Inferior parietal cortex (tissue), 1 donor: ENCODE measurements at regions not wholly inside any gene's neighbourhood (a gene's known extent, or its start where the extent isn't known, plus 50 kb on each side); places are given as distances from the start of the nearest gene placed in this dataset.

ENCODE experiments used
- DNase-seq: peaks from one replicate; pipeline ENCODE4 v3.0.0-alpha.2; 2016; ENCODE audit errors: extremely low spot score

- no peak for DNase-seq
Measured at GRCh38 chr13:22127277-22128164, 456.6 kb downstream of the FGF9 start.

GRCh38 chr13:22128441-22129408 is 457.9 kb downstream of the FGF9 start:
- no peak for DNase-seq

DNA sequence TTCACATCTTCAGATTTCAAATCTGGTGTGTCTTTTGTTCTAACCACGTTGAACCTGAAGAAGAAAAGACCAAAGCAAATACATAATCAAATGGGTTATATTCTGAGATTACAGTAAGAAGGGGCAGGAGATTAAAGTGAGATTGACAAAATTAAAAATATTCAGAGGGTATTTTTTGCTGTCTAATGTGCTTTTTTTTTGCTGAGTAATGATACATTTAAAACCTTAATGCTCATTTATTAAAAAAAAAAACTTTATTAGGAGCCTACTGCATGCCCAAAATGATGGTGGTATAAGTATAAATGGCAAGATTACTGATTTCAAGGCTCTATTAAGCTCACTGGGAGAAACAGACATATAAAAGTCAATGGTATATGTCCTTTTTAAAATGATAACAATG is 459.4 kb downstream of the FGF9 start:
- no peak for DNase-seq

DNA sequence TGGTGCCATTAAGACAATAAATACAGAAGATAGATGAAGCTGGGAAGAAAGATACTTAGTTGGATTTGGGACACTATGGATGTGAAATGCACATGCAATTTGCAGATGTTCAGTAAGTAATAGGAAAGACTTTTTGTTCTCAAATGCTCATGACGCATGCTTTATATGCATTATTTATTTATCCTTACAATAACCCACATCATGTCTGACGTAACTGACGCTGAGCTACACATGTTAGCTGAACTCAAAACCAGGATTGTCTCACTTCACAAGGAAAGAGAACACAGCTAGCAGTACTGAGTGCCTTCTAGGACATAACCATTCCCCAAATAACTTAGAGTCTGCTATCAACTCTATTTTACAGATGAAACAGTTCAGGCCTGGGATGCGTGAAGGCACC is 463.4 kb downstream of the FGF9 start:
- no peak for DNase-seq

DNA sequence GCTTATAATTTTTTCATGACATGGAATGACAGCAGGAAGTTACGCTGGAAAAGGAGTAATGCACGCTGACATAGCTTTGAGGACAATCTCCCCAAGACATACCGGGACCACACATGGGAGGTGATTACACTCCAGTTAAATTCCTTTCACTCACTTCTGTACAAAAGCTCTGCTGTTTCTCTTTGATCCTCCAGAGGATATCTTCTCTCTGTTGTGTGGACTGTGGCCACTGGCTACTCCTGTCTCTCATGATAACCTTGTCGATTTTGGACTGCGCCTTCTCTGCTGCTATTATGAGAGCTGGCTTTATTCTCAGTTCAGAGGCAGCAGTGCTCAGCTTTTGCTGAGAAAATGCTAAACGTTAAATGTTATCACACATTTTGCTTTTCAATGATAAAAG is 464.6 kb downstream of the FGF9 start:
- no peak for DNase-seq

GRCh38 chr13:22137361-22138050 is 466.6 kb downstream of the FGF9 start:
- DNase-seq: no peak

- DNase-seq: no peak
Measured at GRCh38 chr13:22138947-22139346, 468.1 kb downstream of the FGF9 start.

DNA sequence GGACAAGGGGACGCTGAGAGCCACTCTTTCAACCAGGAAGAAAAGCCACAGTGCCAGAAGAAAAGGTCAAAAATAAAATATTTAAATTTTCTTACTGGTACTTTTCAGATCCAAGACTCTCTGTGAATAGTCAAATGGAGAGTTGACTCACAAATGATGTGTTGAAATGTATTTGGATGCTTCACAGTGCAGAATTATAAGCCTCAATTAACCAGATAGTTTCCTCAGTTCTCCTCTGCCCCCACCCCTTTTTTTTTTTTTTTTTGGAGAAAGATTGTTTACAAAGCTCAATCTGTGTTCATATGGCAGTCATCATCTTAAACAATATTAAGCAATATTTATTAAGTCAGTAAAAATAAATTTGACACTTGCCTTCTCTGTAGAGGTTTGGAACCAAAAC is 470.8 kb downstream of the FGF9 start:
- DNase-seq: no peak

- DNase-seq: no peak
Measured at GRCh38 chr13:22143671-22144070, 472.8 kb downstream of the FGF9 start.

DNA sequence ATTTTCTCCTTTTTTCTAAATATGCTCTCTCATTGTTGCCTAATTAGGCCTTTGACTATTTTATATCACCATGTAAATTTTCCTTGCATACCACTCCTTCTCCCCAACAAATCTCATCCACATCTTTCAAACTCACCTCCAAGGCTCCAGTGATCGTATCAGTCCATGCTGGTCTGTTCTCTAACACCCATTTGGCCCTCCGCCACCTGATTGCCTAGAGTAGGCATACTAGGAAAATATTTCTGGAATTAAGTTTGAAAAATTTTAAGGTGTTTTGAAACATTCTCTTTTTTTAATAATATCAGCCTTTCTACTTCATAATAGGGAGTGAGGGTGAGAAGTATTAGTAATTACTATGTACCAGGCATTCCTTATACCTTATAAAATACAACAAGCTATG is 473.9 kb downstream of the FGF9 start:
- DNase-seq: no peak

- no peak for DNase-seq
Measured at GRCh38 chr13:22148187-22148586, 477.3 kb downstream of the FGF9 start.

GRCh38 chr13:22152751-22153150 is 481.9 kb downstream of the FGF9 start:
- DNase-seq: no peak

DNA sequence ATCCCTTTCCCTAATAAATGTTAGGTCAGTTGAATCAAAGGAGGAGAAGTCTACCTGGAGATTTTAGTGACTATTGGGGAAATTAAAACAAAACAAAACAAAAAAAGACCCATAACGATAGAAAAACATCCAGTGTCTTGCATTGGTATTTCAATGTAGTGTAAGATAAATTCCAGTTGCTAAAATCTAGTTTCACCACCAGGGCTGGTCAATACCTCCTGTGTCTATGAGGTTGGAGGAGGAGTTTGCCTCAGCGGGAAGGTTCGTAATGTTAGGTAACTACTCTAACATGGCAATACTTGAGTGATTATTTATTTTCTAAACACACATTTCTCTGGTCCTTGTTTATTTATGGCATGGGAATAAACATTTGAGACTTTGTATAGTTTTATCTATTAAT is 483.2 kb downstream of the FGF9 start:
- DNase-seq: no peak

- DNase-seq: no peak
Measured at GRCh38 chr13:22161871-22162270, 491.0 kb downstream of the FGF9 start.

GRCh38 chr13:22162889-22163288 is 492.0 kb downstream of the FGF9 start:
- DNase-seq: no peak

DNA sequence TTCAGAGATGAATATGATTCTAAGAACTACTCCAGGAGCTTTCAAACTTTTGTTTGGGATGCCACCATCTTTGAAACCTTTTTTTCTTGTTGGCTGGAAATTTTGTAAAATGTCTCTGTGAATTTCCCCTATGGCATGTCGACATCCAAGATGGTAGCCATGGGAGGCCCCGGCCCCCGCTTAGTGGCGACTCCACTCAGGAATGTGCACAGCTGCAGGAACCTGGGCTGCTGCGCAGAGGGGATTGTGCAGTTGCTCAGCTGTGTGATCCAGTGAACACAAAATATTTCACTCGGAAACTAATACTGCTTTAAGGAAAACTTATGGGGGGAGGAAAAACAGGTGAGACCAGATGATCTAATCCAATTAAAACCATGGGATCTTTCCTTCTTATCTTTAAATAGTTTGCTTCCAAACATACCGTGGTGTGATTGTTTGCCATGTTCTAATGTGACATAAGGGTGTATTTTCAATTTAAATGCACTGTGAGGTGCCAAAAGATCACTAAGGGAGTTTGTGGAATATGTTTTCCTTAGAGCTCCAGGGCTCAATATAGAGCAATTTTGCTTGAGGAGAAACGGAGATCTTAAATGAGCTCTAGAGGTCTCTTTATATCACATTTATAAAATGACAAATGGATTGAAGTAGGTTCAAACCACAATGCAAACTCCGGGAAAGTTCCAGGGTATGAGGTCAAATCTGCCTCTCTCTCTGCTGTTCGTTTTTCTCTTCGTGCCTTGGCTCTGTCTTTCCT is 497.7 kb downstream of the FGF9 start:
- no peak for DNase-seq

GRCh38 chr13:22169473-22169872 is 498.6 kb downstream of the FGF9 start:
- DNase-seq: no peak

- DNase-seq: peak; percentile 2
Measured at GRCh38 chr13:22173610-22174009, 502.7 kb downstream of the FGF9 start.

GRCh38 chr13:22175241-22175640 is 504.4 kb downstream of the FGF9 start:
- DNase-seq: no peak

GRCh38 chr13:22175815-22176214 is 504.9 kb downstream of the FGF9 start:
- no peak for DNase-seq

GRCh38 chr13:22176968-22177520 is 506.2 kb downstream of the FGF9 start:
- DNase-seq: peak; percentile 23
